ENCODE measurements at regions not wholly inside any gene's neighbourhood (a gene's known extent, or its start where the extent isn't known, plus 50 kb on each side); places are given as distances from the start of the nearest gene placed in this dataset.

DNA sequence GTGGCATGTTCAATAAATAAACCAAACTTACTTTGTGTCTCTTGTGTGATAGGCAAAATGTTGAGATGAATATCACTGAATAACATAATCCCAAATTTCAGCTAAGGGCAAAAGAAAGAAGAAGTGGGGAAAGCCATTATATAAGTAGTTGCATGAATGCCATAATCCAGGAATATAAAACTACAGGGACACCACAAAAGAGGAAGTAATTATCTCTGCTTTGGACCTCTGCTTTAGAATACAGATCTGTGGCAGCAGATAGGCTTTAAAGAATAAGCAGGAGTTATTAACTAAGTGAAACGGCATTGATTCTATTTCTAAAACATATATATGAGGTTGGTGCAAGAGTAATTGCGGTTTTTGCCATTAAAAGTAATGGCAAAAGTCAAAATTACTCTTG is 288.5 kb upstream of the SNX7 start:
- Histone ChIP-seq H3K27me3 (replicated peaks; ENCODE audit: control insufficient read depth, insufficient read depth, low read length) (no peaks in the 10 kb centered on the region), H3K36me3 (ENCODE audit: control insufficient read depth, insufficient read depth, low read length) (no peaks in the 10 kb centered on the region), H3K4me3 (replicated peaks; ENCODE audit: low read depth, low read length) (no peak overlapping the region)
- DNase-seq (ENCODE audit: extremely low read depth, insufficient read length): no peak
- TF ChIP-seq, protein P1, sequence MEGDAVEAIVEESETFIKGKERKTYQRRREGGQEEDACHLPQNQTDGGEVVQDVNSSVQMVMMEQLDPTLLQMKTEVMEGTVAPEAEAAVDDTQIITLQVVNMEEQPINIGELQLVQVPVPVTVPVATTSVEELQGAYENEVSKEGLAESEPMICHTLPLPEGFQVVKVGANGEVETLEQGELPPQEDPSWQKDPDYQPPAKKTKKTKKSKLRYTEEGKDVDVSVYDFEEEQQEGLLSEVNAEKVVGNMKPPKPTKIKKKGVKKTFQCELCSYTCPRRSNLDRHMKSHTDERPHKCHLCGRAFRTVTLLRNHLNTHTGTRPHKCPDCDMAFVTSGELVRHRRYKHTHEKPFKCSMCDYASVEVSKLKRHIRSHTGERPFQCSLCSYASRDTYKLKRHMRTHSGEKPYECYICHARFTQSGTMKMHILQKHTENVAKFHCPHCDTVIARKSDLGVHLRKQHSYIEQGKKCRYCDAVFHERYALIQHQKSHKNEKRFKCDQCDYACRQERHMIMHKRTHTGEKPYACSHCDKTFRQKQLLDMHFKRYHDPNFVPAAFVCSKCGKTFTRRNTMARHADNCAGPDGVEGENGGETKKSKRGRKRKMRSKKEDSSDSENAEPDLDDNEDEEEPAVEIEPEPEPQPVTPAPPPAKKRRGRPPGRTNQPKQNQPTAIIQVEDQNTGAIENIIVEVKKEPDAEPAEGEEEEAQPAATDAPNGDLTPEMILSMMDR (IDR thresholded peaks at IDR 0.05; ENCODE audit: insufficient read depth, low read length, poor library complexity, severe bottlenecking): no peak

DNA sequence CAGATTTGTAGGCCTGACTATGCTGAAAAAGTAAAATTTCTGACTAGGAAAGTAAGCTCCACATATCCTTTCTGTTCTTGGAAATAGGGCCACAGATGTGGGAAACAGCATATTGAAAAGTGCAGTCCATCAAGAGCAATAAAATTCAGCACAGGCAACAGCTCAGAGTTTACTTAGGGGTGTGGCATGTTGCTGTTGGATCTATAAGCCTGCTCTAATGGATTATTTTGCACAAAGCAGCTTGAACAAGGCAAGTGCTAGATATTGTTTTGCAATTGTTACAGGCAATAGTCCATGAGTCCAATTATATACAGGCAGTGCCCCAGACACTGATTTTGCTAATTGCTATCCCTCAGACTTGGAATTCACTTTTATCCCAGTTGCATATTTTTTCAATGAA is 289.8 kb upstream of the SNX7 start:
- Histone ChIP-seq H3K4me3 (replicated peaks; ENCODE audit: low read depth, low read length) (no peak overlapping the region), H3K36me3 (ENCODE audit: control insufficient read depth, insufficient read depth, low read length) (no peaks in the 10 kb centered on the region), H3K27me3 (replicated peaks; ENCODE audit: control insufficient read depth, insufficient read depth, low read length) (no peaks in the 10 kb centered on the region)
- DNase-seq (ENCODE audit: extremely low read depth, insufficient read length): no peak
- TF ChIP-seq, protein P1 (IDR thresholded peaks at IDR 0.05; ENCODE audit: insufficient read depth, low read length, poor library complexity, severe bottlenecking): no peak

DNA sequence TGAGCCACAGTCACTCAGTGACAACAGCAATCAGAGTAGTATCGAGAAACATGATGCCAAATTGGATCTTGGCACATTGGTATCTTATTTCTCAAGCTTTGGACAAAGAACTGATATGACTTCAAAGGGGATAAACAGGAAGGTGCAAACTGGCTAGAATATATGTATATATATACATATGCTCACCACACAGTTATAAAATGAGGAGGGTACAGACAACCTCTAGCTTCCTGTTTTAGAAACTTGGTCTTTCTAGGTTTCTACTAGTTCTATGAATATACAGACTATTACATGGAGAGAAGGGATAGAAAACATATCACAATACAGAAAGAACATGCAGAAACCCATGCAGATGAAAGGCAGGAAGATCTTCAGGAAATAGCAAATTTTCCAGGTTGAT is 292.1 kb upstream of the SNX7 start:
- Histone ChIP-seq H3K36me3 (ENCODE audit: control insufficient read depth, insufficient read depth, low read length) (no peaks in the 10 kb centered on the region), H3K4me3 (replicated peaks; ENCODE audit: low read depth, low read length) (no peak overlapping the region), H3K27me3 (replicated peaks; ENCODE audit: control insufficient read depth, insufficient read depth, low read length) (no peaks in the 10 kb centered on the region)
- no peak for DNase-seq (ENCODE audit: extremely low read depth, insufficient read length)
- TF ChIP-seq, protein P1 (IDR thresholded peaks at IDR 0.05; ENCODE audit: insufficient read depth, low read length, poor library complexity, severe bottlenecking): no peak

DNA sequence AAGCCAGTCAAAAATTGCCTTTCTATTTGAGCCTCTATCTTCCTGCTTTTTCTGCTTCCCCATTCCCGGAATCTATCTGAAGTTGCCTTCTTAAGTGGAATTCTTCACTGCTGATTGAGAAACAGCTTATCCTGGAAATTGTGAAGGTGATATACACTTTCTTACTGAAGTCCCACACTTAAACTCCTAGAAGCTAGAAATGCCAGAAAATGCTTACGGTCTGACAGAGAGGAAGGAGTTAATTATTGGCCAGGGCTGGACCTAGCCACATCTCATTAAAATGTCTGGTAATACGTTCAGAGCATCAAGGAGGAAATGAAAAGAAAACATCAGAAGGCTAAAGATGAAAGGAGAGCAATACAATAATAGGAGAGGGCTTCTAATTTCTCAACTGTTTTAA is 292.5 kb upstream of the SNX7 start:
- Histone ChIP-seq H3K27me3 (replicated peaks; ENCODE audit: control insufficient read depth, insufficient read depth, low read length) (no peaks in the 10 kb centered on the region), H3K4me3 (replicated peaks; ENCODE audit: low read depth, low read length) (no peak overlapping the region), H3K36me3 (ENCODE audit: control insufficient read depth, insufficient read depth, low read length) (no peaks in the 10 kb centered on the region)
- no peak for DNase-seq (ENCODE audit: extremely low read depth, insufficient read length)
- TF ChIP-seq, protein P1 (IDR thresholded peaks at IDR 0.05; ENCODE audit: insufficient read depth, low read length, poor library complexity, severe bottlenecking): no peak

DNA sequence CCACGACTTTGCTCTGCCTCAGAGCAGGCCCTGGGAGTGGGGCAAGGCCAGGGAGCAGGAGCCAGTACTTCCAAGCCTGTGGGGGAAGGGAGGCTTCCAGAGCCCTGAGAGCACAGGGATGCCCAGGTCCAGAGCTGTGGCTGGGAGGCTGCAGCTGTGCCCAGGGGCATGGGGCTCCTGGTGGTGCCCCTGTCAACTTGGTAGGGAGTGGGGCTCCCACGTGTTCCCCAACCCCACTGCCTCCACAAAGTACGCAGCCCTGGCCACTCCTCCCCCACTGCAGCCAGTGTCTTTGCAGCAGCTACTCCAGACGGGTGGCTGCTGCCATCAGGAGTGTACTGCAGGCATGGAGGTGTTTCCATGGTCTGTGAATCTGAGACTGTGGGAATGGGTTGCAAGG is 294.1 kb upstream of the SNX7 start:
- TF ChIP-seq, protein P1 (IDR thresholded peaks at IDR 0.05; ENCODE audit: insufficient read depth, low read length, poor library complexity, severe bottlenecking): no peak
- DNase-seq (ENCODE audit: extremely low read depth, insufficient read length): no peak
- H3K36me3 ChIP-seq (ENCODE audit: control insufficient read depth, insufficient read depth, low read length): no peaks in the 10 kb centered on the region
- H3K27me3 ChIP-seq (replicated peaks; ENCODE audit: control insufficient read depth, insufficient read depth, low read length): no peaks in the 10 kb centered on the region
- no peak overlapping the region for H3K4me3 ChIP-seq (replicated peaks; ENCODE audit: low read depth, low read length)

DNA sequence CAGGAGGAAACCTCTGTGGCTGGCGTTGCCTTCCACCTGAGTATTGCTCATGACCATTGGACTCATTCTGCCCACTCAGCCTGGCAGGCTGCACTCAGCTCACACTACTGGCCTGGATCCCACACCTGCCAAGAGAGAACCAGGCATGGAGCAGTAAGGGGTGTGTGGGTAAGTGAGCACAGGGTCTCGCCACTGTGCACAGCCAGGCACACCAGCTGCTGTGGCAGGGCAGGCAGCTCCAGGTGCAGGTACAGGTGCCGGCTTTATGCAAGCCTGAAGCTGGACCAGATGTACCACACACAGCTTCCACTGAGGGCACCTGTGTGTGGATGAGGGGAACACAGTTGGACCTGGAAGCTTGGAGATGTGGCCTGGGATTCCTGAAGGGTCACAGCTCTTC is 295.2 kb upstream of the SNX7 start:
- H3K27me3 ChIP-seq (replicated peaks; ENCODE audit: control insufficient read depth, insufficient read depth, low read length): no peaks in the 10 kb centered on the region
- TF ChIP-seq, protein P1 (IDR thresholded peaks at IDR 0.05; ENCODE audit: insufficient read depth, low read length, poor library complexity, severe bottlenecking): no peak
- H3K4me3 ChIP-seq (replicated peaks; ENCODE audit: low read depth, low read length): no peak overlapping the region
- DNase-seq (ENCODE audit: extremely low read depth, insufficient read length): no peak
- H3K36me3 ChIP-seq (ENCODE audit: control insufficient read depth, insufficient read depth, low read length): no peaks in the 10 kb centered on the region
